DND-41 (cell line): ENCODE measurements at regions not wholly inside any gene's neighbourhood (a gene's known extent, or its start where the extent isn't known, plus 50 kb on each side); places are given as distances from the start of the nearest gene placed in this dataset.
A peak's percentile ranks its signal among the peaks of the same experiment; 100 is the strongest.
"Not testable (repeated sequence)": the region's sequence is repeated elsewhere in the genome, so short reads cannot be mapped to it uniquely, and the experiment has no call there.

Experiments used
- ATAC-seq: fragments of 200-7000 bp; cut with Tn5 transposase; 3 replicates; pipeline ENCODE4 v1.9.1; 2021; ENCODE audit warnings: low read depth; ENCODE audit not compliant: insufficient read depth
- DNase-seq: peaks from one replicate; pipeline ENCODE4 v3.0.0-alpha.2; 2020
- H2AFZ ChIP-seq: 2 replicates; pipeline ENCODE4 v1.6.0; 2012; ENCODE audit warnings: low read depth, low read length
- H3K27ac ChIP-seq: 2 replicates; pipeline ENCODE4 v1.5.1; 2012; ENCODE audit warnings: low read length, inconsistent platforms
- H3K27me3 ChIP-seq: fragments of 200-600 bp; sonication (generic); 2 replicates; pipeline ENCODE4 v1.6.0; 2012; ENCODE audit warnings: low read length, mild to moderate bottlenecking, inconsistent platforms; ENCODE audit not compliant: insufficient read depth, poor library complexity
- H3K36me3 ChIP-seq: 2 replicates; pipeline ENCODE4 v1.5.1; 2012; ENCODE audit warnings: low read length, inconsistent platforms; ENCODE audit not compliant: insufficient read depth
- H3K4me1 ChIP-seq: 2 replicates; pipeline ENCODE4 v1.5.1; 2012; ENCODE audit warnings: mild to moderate bottlenecking, low read length; ENCODE audit not compliant: insufficient read depth
- H3K4me2 ChIP-seq: 2 replicates; pipeline ENCODE4 v1.6.0; 2012; ENCODE audit warnings: mild to moderate bottlenecking, moderate library complexity, low read length, inconsistent platforms; ENCODE audit not compliant: insufficient read depth
- H3K4me3 ChIP-seq, 2 experiments: fragments of 200-600 bp in 1 of 2; shearing (Covaris generic) in 1 of 2; 2 replicates each; pipeline ENCODE4 v1.5.1; 2012 to 2016; ENCODE audit warnings: inconsistent platforms in 2 of 2, low read length in 2 of 2, mild to moderate bottlenecking in 2 of 2, low read depth in 1 of 2, moderate library complexity in 1 of 2
- H3K79me2 ChIP-seq: 2 replicates; pipeline ENCODE4 v1.6.0; 2012; ENCODE audit warnings: low read length, inconsistent platforms; ENCODE audit not compliant: insufficient read depth
- H3K9ac ChIP-seq: 2 replicates; pipeline ENCODE4 v1.6.0; 2012; ENCODE audit warnings: low read depth, mild to moderate bottlenecking, inconsistent platforms, low read length, moderate library complexity
- H3K9me3 ChIP-seq: 2 replicates; pipeline ENCODE4 v1.5.1; 2012; ENCODE audit warnings: low read length, moderate library complexity, mild to moderate bottlenecking, inconsistent platforms; ENCODE audit not compliant: insufficient read depth, severe bottlenecking
- H4K20me1 ChIP-seq: 2 replicates; pipeline ENCODE4 v1.6.0; 2012; ENCODE audit warnings: low read length; ENCODE audit not compliant: insufficient read depth
- EZH2 ChIP-seq: IDR thresholded peaks from 3 replicates; pipeline ENCODE4 v1.6.1; 2012; ENCODE audit warnings: borderline replicate concordance, low read depth, mild to moderate bottlenecking, moderate library complexity, low read length, inconsistent platforms; ENCODE audit not compliant: severe bottlenecking
- TF ChIP-seq, protein P1 (sequence below): IDR thresholded peaks from 2 replicates; pipeline ENCODE4 v1.5.1; 2012; ENCODE audit warnings: borderline replicate concordance, low read length, moderate library complexity, mild to moderate bottlenecking; ENCODE audit not compliant: poor library complexity, severe bottlenecking; ENCODE audit errors: extremely low read depth

DNA sequence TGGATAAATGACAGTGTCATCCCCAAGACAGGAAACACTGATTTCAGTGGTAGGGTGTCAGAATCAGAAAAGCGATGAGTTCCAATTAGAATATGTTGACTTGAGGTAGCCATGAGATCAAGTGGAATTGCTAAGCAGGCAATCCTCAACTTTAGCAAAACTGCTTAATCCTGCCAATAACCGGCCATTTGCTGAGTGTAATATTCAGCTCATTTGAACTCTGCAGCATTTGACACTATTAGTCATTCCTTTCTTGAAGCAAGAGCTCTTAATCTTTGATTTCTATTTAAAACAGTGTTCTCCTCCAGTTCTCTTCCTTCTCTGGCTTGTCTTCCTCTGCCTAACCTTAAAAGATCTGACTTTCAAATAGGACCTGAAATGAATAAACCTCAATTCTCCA lies 68.7 kb upstream of the DCLK2 start:
- Histone ChIP-seq H3K27ac (no peak overlapping the region), H3K79me2 (no peaks in the 10 kb centered on the region), H3K9ac (no peak overlapping the region), H3K4me1 (no peaks in the 10 kb centered on the region), H4K20me1 (no peaks in the 10 kb centered on the region), H3K27me3 (peaks cover 7% of the 10 kb centered on the region), H2AFZ (no peak overlapping the region), H3K36me3 (no peaks in the 10 kb centered on the region), H3K4me2 (no peak overlapping the region), H3K9me3 (no peaks in the 10 kb centered on the region), H3K4me3 (no peak overlapping the region)
- no peak for TF ChIP-seq EZH2
- TF ChIP-seq, protein P1, sequence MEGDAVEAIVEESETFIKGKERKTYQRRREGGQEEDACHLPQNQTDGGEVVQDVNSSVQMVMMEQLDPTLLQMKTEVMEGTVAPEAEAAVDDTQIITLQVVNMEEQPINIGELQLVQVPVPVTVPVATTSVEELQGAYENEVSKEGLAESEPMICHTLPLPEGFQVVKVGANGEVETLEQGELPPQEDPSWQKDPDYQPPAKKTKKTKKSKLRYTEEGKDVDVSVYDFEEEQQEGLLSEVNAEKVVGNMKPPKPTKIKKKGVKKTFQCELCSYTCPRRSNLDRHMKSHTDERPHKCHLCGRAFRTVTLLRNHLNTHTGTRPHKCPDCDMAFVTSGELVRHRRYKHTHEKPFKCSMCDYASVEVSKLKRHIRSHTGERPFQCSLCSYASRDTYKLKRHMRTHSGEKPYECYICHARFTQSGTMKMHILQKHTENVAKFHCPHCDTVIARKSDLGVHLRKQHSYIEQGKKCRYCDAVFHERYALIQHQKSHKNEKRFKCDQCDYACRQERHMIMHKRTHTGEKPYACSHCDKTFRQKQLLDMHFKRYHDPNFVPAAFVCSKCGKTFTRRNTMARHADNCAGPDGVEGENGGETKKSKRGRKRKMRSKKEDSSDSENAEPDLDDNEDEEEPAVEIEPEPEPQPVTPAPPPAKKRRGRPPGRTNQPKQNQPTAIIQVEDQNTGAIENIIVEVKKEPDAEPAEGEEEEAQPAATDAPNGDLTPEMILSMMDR: no peak
- DNase-seq (no peak), ATAC-seq (no peak)

DNA sequence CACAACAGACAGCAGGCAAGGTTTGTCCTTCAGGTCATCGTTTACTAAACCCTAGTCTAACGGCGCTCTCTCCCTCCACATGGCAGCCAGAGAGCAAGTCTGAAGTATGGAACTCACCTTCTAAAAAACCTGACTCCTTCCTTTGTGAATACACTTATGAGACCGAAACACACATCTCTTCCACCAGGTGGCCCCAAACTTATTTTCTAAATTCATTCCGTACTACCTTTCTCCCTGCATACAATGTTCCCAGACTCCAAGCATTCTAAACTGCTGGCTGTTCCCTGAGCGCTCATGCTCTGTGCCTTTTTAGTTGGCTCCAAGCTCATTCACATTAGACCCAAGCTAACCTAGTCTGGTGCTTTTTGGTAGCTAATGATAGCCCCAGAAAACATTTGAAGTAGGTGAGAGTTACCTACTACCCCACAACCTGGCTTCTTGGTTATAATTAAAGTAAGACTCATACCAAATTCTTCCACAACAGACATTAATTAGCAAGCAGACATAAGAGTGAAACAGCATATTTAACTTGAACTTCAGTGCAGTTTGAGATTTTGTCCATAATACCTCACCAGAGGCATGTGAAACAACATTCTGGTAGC lies 67.6 kb upstream of the DCLK2 start:
- H3K9me3 ChIP-seq: no peaks in the 10 kb centered on the region
- H3K27me3 ChIP-seq: peaks cover 7% of the 10 kb centered on the region
- no peaks in the 10 kb centered on the region for H4K20me1 ChIP-seq
- H3K36me3 ChIP-seq: no peaks in the 10 kb centered on the region
- no peak overlapping the region for H2AFZ ChIP-seq
- H3K79me2 ChIP-seq: no peaks in the 10 kb centered on the region
- 0 out of 3 replicates have a peak, but pooled peaks have one; percentile 40 for ATAC-seq
- H3K4me3 ChIP-seq: no peak overlapping the region
- no peaks in the 10 kb centered on the region for H3K4me1 ChIP-seq
- DNase-seq: no peak
- H3K27ac ChIP-seq: no peak overlapping the region
- H3K4me2 ChIP-seq: no peak overlapping the region
- no peak for TF ChIP-seq EZH2
- TF ChIP-seq, protein P1: peak; percentile 58
- H3K9ac ChIP-seq: no peak overlapping the region

DNA sequence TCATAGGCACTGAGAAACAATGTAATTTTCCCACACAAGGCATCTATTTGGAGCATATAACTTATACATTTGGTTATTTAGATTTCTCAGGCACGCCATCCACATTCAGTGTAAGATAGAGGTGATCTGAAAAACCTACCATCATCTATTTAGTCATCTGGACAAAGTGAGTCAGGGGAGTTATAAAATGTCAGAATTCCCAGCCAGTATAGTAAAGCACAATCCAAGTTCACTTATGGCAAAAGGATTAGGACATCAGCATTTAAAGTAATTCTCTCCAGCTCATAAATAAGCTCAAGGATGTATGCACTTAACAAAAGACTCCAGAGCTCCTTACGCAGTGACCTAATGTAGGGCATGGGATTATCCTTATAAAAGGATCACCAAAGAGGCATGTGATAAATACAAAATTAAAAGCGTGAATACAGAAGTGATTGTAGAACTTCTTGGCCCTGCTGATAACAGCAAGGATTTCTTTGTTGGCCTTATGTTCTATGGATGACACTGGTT lies 65.3 kb upstream of the DCLK2 start:
- Histone ChIP-seq H3K27ac (no peak overlapping the region), H3K27me3 (peaks cover 3% of the 10 kb centered on the region), H3K4me2 (no peak overlapping the region), H3K9me3 (no peaks in the 10 kb centered on the region), H3K79me2 (no peaks in the 10 kb centered on the region), H3K4me1 (no peaks in the 10 kb centered on the region), H3K9ac (no peak overlapping the region), H3K4me3 (no peak overlapping the region), H4K20me1 (no peaks in the 10 kb centered on the region), H3K36me3 (no peaks in the 10 kb centered on the region), H2AFZ (no peak overlapping the region)
- no peak for TF ChIP-seq EZH2
- TF ChIP-seq, protein P1: no peak
- DNase-seq (no peak), ATAC-seq (no peak)

DNA sequence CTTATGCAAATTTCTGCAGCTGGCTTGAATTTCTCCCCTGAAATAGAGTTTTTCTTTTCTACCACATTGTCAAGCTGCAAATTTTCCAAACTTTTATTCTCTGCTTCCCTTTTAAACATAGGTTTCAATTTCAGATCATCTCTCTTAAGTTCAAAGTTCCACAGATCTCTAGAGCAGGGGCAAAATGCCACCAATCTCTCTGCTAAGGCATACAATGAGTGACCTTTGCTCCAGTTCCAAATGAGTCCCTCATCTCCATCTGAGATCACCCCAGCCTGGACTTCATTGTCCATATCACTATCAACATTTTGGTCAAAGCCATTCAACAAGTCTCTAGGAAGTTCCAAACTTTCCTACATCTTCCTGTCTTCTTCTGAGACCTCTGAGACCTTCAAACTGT lies 62.3 kb upstream of the DCLK2 start:
- H3K9me3 ChIP-seq, H3K9ac ChIP-seq, H3K4me2 ChIP-seq, H3K4me1 ChIP-seq, H3K79me2 ChIP-seq, H3K27me3 ChIP-seq, H3K36me3 ChIP-seq, H4K20me1 ChIP-seq, H3K4me3 ChIP-seq, DNase-seq, H2AFZ ChIP-seq, ATAC-seq, H3K27ac ChIP-seq: not testable (repeated sequence)

DNA sequence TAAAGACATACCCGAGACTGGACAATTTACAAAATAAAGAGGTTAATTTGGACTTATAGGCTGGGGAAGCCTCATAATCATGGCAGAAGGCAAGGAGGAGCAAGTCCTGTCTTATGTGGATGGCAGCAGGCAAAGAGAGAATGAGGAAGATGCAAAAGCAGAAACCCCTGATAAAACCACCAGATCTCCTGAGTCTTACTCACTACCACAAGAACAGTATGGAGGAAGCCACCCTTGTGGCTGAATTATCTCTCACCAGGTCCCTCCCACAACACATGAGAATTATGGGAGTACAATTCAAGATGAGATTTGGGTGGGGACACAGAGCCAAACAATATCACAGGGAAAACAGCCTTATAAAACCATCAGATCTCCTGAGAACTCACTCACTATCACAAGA lies 61.6 kb upstream of the DCLK2 start:
- not testable (repeated sequence) for DNase-seq

More for the DNA sequence above, 61.6 kb upstream of the DCLK2 start:
- not testable (repeated sequence) for H3K9me3 ChIP-seq, H3K27ac ChIP-seq, H3K4me1 ChIP-seq, ATAC-seq, H3K27me3 ChIP-seq, H3K4me3 ChIP-seq, H3K79me2 ChIP-seq, H3K36me3 ChIP-seq, H3K4me2 ChIP-seq, H2AFZ ChIP-seq, H4K20me1 ChIP-seq, H3K9ac ChIP-seq
